NCI-H2107 treated with DMSO at 0.1 percent for 48 hours (cell line): ENCODE measurements at regions not wholly inside any gene's neighbourhood (a gene's known extent, or its start where the extent isn't known, plus 50 kb on each side); places are given as distances from the start of the nearest gene placed in this dataset.

Source experiments
- DNase-seq: peaks from one replicate; lab custom pipeline; 2025; ENCODE audit not compliant: unreplicated experiment; lab: John Stamatoyannopoulos, UW

- no peak for DNase-seq
These were observed 51.0 kb upstream of the WAC start for GRCh38 chr10:28481968-28482367.
